ENCODE measurements at regions not wholly inside any gene's neighbourhood (a gene's known extent, or its start where the extent isn't known, plus 50 kb on each side); places are given as distances from the start of the nearest gene placed in this dataset.

- Histone ChIP-seq H3K4me1 (no peaks in the 10 kb centered on the region), H3K27me3 (no peaks in the 10 kb centered on the region), H3K9me3 (no peaks in the 10 kb centered on the region), H3K4me3 (no peak overlapping the region), H3K27ac (no peak overlapping the region), H3K36me3 (no peaks in the 10 kb centered on the region)
- TF ChIP-seq CTCF (IDR thresholded peaks at IDR 0.05) (no peak), POLR2A (IDR thresholded peaks at IDR 0.05) (no peak)
- 59 to 60% methylated on average over 5 of the region's 5 CpGs for WGBS, 2 donors
- no peak for DNase-seq
- intact Hi-C loops (cut with DNase I), result no loop called here
Observed at GRCh38 chr13:62598708-62599107, 1183.1 kb upstream of the PCDH20 start.

GRCh38 chr13:62595976-62596375 is 1180.3 kb upstream of the PCDH20 start:
- no peak for DNase-seq
- TF ChIP-seq CTCF (IDR thresholded peaks at IDR 0.05) (no peak), POLR2A (IDR thresholded peaks at IDR 0.05) (no peak)
- H3K9me3 ChIP-seq, result no peaks in the 10 kb centered on the region
- no peak overlapping the region for H3K27ac ChIP-seq
- no peaks in the 10 kb centered on the region for H3K4me1 ChIP-seq
- intact Hi-C loops (cut with DNase I), result no loop called here
- H3K4me3 ChIP-seq, result no peak overlapping the region
- H3K36me3 ChIP-seq, result no peaks in the 10 kb centered on the region
- H3K27me3 ChIP-seq, result no peaks in the 10 kb centered on the region

- no peak overlapping the region for H3K27ac ChIP-seq
- no peak for DNase-seq
- no peak overlapping the region for H3K4me3 ChIP-seq
- no peaks in the 10 kb centered on the region for H3K9me3 ChIP-seq
- intact Hi-C loops (cut with DNase I), result no loop called here
- H3K4me1 ChIP-seq, result no peaks in the 10 kb centered on the region
- 63 to 74% methylated on average over 2 of the region's 2 CpGs for WGBS, 2 donors
- H3K27me3 ChIP-seq, result no peaks in the 10 kb centered on the region
- H3K36me3 ChIP-seq, result no peaks in the 10 kb centered on the region
- TF ChIP-seq CTCF (IDR thresholded peaks at IDR 0.05) (no peak), POLR2A (IDR thresholded peaks at IDR 0.05) (no peak)
Observed at GRCh38 chr13:62593804-62594203, 1178.2 kb upstream of the PCDH20 start.

- no peak overlapping the region for H3K27ac ChIP-seq
- WGBS, 2 donors, result 48 to 61% methylated on average over 2 of the region's 2 CpGs
- no peaks in the 10 kb centered on the region for H3K36me3 ChIP-seq
- TF ChIP-seq POLR2A (IDR thresholded peaks at IDR 0.05), result no peak
- no peak for TF ChIP-seq CTCF (IDR thresholded peaks at IDR 0.05)
- intact Hi-C loops (cut with DNase I), result no loop called here
- H3K27me3 ChIP-seq, result no peaks in the 10 kb centered on the region
- H3K9me3 ChIP-seq, result peaks cover 0 to 3% (median 3%) of the 10 kb centered on the region in 3 donors
- DNase-seq, result no peak
- H3K4me1 ChIP-seq, result no peaks in the 10 kb centered on the region
- H3K4me3 ChIP-seq, result no peak overlapping the region
Observed at GRCh38 chr13:62583466-62583865, 1167.8 kb upstream of the PCDH20 start.

GRCh38 chr13:62578402-62578801 is 1162.8 kb upstream of the PCDH20 start:
- intact Hi-C loops (cut with DNase I), result no loop called here
- no peak for TF ChIP-seq POLR2A (IDR thresholded peaks at IDR 0.05)
- TF ChIP-seq CTCF (IDR thresholded peaks at IDR 0.05), result no peak
- Histone ChIP-seq H3K36me3 (no peaks in the 10 kb centered on the region), H3K27ac (no peak overlapping the region), H3K4me3 (no peak overlapping the region), H3K9me3 (peaks cover 0 to 3% (median 3%) of the 10 kb centered on the region in 3 donors), H3K27me3 (no peaks in the 10 kb centered on the region), H3K4me1 (no peaks in the 10 kb centered on the region)
- DNase-seq, result no peak
